Gastrocnemius medialis (tissue), 4 donors: ENCODE measurements at regions not wholly inside any gene's neighbourhood (a gene's known extent, or its start where the extent isn't known, plus 50 kb on each side); places are given as distances from the start of the nearest gene placed in this dataset.

Experiments
- POLR2A ChIP-seq, 2 donors: fragments of 450-650 bp; IDR thresholded peaks; one replicate each; pipeline ENCODE4 v1.6.1; 2017; ENCODE audit warnings: antibody characterized with exemption in 2 of 2, mild to moderate bottlenecking in 2 of 2, moderate library complexity in 2 of 2
- TF ChIP-seq, protein P1 (sequence below), 5 experiments: fragments of 450-650 bp in 3 of 5; fragments of 200-600 bp in 2 of 5; sonication (generic) in 2 of 5; IDR thresholded peaks in 4 of 5; conservative IDR thresholded peaks in 1 of 5; 1 replicate in 4 of 5; 2 replicates in 1 of 5; pipeline ENCODE4 v1.5.1; 2016 to 2019; ENCODE audit warnings: antibody characterized with exemption in 5 of 5, mild to moderate bottlenecking in 3 of 5, moderate library complexity in 3 of 5

DNA sequence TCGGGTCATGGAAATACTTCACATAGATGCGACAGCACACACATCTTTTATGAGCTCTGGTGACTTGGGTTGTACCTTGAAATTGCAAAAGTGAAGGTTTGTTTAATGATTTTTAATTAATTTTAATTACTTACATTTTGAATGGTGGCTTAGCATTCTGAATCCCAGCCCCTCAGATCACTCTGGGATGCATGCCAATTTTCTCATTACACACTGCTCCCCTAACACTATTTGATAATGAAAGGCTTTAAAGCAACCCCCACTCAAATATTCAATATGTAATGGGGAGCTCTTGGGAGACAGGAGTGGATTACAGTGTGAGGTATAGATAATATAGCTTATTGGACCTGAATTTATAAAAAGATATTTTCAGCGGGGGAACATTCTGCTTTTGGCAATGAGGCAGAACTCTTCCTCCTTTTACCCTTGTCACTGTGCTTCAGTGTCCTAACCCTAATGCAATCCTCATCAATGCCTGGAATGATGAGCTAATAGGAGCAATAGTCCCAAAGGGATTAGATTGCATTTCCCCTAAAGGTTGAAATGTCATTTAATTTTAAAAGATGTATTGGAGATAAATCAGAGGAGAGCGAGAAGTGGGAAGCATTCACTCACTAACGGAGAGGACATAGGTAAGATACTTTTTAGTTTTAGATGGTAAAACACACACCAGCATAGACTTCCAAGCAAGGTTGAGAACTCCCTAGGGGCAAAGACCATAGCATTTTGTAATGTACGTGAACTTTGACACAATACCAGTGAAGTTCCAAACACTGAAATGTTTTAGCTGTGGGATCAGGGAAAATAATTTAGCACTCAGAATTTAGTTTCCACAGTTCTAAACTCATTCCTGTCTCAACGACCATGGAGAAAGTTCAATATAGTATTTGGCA, 384.1 kb upstream of the PLXNA2 start:
- TF ChIP-seq, protein P1, sequence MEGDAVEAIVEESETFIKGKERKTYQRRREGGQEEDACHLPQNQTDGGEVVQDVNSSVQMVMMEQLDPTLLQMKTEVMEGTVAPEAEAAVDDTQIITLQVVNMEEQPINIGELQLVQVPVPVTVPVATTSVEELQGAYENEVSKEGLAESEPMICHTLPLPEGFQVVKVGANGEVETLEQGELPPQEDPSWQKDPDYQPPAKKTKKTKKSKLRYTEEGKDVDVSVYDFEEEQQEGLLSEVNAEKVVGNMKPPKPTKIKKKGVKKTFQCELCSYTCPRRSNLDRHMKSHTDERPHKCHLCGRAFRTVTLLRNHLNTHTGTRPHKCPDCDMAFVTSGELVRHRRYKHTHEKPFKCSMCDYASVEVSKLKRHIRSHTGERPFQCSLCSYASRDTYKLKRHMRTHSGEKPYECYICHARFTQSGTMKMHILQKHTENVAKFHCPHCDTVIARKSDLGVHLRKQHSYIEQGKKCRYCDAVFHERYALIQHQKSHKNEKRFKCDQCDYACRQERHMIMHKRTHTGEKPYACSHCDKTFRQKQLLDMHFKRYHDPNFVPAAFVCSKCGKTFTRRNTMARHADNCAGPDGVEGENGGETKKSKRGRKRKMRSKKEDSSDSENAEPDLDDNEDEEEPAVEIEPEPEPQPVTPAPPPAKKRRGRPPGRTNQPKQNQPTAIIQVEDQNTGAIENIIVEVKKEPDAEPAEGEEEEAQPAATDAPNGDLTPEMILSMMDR (IDR thresholded peaks at IDR 0.05 in 4 of 5, conservative IDR thresholded peaks at IDR 0.05 in 1 of 5) = no peak
- TF ChIP-seq POLR2A (IDR thresholded peaks at IDR 0.05) = no peak
